GM23338 (cell line): ENCODE measurements at regions not wholly inside any gene's neighbourhood (a gene's known extent, or its start where the extent isn't known, plus 50 kb on each side); places are given as distances from the start of the nearest gene placed in this dataset.

Source experiments
- CREB1 ChIP-seq: fragments of 250-450 bp; sonication (Bioruptor Pico); IDR thresholded peaks from 2 replicates; pipeline ENCODE4 v1.5.0; 2020; ENCODE audit warnings: low read depth, mild to moderate bottlenecking, moderate library complexity
- EZH2 ChIP-seq: fragments of 200-600 bp; sonication (generic); IDR thresholded peaks from one replicate; pipeline ENCODE4 v1.8.0; 2017; ENCODE audit warnings: antibody characterized with exemption, mild to moderate bottlenecking, low read depth; ENCODE audit not compliant: unreplicated experiment
- EZH2phosphoT487 ChIP-seq: fragments of 200-600 bp; sonication (generic); IDR thresholded peaks from one replicate; pipeline ENCODE4 v1.8.1; 2018; ENCODE audit warnings: antibody characterized with exemption; ENCODE audit not compliant: unreplicated experiment
- POLR2AphosphoS5 ChIP-seq: IDR thresholded peaks from 2 replicates; pipeline ENCODE4 v1.6.1; 2016; ENCODE audit warnings: antibody characterized with exemption, low read depth
- REST ChIP-seq: IDR thresholded peaks from one replicate; pipeline ENCODE4 v1.6.1; 2018; ENCODE audit warnings: antibody characterized with exemption; ENCODE audit not compliant: unreplicated experiment
- ZNF331 ChIP-seq: fragments of 250-450 bp; sonication (Bioruptor Pico); IDR thresholded peaks from 2 replicates; pipeline ENCODE4 v1.5.0; 2020; ENCODE audit warnings: low read depth, mild to moderate bottlenecking, moderate library complexity
- TF ChIP-seq, protein P1 (sequence below), 2 experiments: fragments of 200-600 bp in 1 of 2; sonication (generic) in 1 of 2; conservative IDR thresholded peaks; 2 replicates each; pipeline versions ENCODE4 v1.5.1 to v1.6.1; 2016 to 2017; ENCODE audit warnings: antibody characterized with exemption in 2 of 2, low read depth in 2 of 2, mild to moderate bottlenecking in 2 of 2, moderate library complexity in 1 of 2
- TF ChIP-seq, protein P2 (sequence below): IDR thresholded peaks from 2 replicates; pipeline ENCODE4 v1.6.1; 2016; ENCODE audit warnings: antibody characterized with exemption
- TF ChIP-seq, protein P3 (sequence below): fragments of 250-450 bp; sonication (Bioruptor Pico); IDR thresholded peaks from 2 replicates; pipeline ENCODE4 v1.5.0; 2020; ENCODE audit warnings: mild to moderate bottlenecking, moderate library complexity

- TF ChIP-seq, protein P1, sequence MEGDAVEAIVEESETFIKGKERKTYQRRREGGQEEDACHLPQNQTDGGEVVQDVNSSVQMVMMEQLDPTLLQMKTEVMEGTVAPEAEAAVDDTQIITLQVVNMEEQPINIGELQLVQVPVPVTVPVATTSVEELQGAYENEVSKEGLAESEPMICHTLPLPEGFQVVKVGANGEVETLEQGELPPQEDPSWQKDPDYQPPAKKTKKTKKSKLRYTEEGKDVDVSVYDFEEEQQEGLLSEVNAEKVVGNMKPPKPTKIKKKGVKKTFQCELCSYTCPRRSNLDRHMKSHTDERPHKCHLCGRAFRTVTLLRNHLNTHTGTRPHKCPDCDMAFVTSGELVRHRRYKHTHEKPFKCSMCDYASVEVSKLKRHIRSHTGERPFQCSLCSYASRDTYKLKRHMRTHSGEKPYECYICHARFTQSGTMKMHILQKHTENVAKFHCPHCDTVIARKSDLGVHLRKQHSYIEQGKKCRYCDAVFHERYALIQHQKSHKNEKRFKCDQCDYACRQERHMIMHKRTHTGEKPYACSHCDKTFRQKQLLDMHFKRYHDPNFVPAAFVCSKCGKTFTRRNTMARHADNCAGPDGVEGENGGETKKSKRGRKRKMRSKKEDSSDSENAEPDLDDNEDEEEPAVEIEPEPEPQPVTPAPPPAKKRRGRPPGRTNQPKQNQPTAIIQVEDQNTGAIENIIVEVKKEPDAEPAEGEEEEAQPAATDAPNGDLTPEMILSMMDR (conservative IDR thresholded peaks at IDR 0.05; ENCODE audit: low read depth in 2 of 2): no peak
- TF ChIP-seq REST: no peak
- no peak for TF ChIP-seq POLR2AphosphoS5
- TF ChIP-seq EZH2: no peak
- no peak for TF ChIP-seq EZH2phosphoT487
- no peak for TF ChIP-seq CREB1 (CRISPR knock-in tag)
- TF ChIP-seq, protein P2, sequence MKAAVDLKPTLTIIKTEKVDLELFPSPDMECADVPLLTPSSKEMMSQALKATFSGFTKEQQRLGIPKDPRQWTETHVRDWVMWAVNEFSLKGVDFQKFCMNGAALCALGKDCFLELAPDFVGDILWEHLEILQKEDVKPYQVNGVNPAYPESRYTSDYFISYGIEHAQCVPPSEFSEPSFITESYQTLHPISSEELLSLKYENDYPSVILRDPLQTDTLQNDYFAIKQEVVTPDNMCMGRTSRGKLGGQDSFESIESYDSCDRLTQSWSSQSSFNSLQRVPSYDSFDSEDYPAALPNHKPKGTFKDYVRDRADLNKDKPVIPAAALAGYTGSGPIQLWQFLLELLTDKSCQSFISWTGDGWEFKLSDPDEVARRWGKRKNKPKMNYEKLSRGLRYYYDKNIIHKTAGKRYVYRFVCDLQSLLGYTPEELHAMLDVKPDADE: no peak
- no peak for TF ChIP-seq ZNF331 (CRISPR knock-in tag)
- TF ChIP-seq, protein P3, sequence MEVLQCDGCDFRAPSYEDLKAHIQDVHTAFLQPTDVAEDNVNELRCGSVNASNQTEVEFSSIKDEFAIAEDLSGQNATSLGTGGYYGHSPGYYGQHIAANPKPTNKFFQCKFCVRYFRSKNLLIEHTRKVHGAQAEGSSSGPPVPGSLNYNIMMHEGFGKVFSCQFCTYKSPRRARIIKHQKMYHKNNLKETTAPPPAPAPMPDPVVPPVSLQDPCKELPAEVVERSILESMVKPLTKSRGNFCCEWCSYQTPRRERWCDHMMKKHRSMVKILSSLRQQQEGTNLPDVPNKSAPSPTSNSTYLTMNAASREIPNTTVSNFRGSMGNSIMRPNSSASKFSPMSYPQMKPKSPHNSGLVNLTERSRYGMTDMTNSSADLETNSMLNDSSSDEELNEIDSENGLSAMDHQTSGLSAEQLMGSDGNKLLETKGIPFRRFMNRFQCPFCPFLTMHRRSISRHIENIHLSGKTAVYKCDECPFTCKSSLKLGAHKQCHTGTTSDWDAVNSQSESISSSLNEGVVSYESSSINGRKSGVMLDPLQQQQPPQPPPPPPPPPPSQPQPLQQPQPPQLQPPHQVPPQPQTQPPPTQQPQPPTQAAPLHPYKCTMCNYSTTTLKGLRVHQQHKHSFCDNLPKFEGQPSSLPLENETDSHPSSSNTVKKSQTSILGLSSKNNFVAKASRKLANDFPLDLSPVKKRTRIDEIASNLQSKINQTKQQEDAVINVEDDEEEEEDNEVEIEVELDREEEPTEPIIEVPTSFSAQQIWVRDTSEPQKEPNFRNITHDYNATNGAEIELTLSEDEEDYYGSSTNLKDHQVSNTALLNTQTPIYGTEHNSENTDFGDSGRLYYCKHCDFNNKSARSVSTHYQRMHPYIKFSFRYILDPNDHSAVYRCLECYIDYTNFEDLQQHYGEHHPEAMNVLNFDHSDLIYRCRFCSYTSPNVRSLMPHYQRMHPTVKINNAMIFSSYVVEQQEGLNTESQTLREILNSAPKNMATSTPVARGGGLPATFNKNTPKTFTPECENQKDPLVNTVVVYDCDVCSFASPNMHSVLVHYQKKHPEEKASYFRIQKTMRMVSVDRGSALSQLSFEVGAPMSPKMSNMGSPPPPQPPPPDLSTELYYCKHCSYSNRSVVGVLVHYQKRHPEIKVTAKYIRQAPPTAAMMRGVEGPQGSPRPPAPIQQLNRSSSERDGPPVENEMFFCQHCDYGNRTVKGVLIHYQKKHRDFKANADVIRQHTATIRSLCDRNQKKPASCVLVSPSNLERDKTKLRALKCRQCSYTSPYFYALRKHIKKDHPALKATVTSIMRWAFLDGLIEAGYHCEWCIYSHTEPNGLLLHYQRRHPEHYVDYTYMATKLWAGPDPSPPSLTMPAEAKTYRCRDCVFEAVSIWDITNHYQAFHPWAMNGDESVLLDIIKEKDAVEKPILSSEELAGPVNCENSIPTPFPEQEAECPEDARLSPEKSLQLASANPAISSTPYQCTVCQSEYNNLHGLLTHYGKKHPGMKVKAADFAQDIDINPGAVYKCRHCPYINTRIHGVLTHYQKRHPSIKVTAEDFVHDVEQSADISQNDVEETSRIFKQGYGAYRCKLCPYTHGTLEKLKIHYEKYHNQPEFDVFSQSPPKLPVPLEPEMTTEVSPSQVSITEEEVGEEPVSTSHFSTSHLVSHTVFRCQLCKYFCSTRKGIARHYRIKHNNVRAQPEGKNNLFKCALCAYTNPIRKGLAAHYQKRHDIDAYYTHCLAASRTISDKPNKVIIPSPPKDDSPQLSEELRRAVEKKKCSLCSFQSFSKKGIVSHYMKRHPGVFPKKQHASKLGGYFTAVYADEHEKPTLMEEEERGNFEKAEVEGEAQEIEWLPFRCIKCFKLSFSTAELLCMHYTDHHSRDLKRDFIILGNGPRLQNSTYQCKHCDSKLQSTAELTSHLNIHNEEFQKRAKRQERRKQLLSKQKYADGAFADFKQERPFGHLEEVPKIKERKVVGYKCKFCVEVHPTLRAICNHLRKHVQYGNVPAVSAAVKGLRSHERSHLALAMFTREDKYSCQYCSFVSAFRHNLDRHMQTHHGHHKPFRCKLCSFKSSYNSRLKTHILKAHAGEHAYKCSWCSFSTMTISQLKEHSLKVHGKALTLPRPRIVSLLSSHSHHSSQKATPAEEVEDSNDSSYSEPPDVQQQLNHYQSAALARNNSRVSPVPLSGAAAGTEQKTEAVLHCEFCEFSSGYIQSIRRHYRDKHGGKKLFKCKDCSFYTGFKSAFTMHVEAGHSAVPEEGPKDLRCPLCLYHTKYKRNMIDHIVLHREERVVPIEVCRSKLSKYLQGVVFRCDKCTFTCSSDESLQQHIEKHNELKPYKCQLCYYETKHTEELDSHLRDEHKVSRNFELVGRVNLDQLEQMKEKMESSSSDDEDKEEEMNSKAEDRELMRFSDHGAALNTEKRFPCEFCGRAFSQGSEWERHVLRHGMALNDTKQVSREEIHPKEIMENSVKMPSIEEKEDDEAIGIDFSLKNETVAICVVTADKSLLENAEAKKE: no peak
These were observed 149.6 kb downstream of the ACKR3 start for GRCh38 chr2:236719192-236719635.
